ENCODE measurements at regions not wholly inside any gene's neighbourhood (a gene's known extent, or its start where the extent isn't known, plus 50 kb on each side); places are given as distances from the start of the nearest gene placed in this dataset.

DNA sequence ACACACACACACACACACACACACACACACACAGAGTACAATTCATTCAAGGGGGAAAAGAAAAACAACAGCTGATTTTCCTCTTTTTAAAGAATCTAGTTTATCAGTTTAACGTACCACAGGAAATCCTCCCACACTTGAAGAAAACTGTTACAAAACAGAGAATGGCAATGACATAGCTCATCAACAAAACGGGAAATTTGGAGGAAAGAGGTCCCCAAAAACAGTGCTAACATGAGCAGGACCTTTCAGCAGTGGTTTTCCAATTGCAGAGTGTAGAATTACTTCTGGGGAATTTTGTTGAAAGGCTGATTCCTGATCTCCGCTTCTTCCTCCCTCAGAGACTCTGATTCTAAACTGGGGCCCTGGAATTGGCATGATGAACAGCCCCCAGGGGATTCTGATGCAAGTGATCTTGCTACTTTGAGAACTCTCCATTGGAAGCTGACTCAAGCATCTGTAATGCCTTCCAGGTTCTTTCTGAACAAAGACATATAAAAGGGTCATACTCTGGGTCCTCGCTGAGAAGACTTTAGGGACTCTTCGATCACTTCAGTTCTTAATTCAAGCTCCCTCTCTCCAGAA, 442.6 kb upstream of the PROK2 start:
- H3K4me1 ChIP-seq: no peaks in the 10 kb centered on the region
- no peak overlapping the region for H3K4me3 ChIP-seq
- ATAC-seq (no peak), DNase-seq (no peak), FAIRE-seq (no peak)
- H3K9me3 ChIP-seq: peaks cover 0 to 4% (median 0%) of the 10 kb centered on the region in 4 donors
- no peak overlapping the region for H3K27ac ChIP-seq
- peaks cover 0 to 5% (median 0%) of the 10 kb centered on the region in 4 donors for H3K27me3 ChIP-seq
- intact Hi-C loops (cut with DNase I): no loop called here
- WGBS, 2 donors: 77 to 85% methylated on average over 5 of the region's 5 CpGs
- TF ChIP-seq, protein P1, sequence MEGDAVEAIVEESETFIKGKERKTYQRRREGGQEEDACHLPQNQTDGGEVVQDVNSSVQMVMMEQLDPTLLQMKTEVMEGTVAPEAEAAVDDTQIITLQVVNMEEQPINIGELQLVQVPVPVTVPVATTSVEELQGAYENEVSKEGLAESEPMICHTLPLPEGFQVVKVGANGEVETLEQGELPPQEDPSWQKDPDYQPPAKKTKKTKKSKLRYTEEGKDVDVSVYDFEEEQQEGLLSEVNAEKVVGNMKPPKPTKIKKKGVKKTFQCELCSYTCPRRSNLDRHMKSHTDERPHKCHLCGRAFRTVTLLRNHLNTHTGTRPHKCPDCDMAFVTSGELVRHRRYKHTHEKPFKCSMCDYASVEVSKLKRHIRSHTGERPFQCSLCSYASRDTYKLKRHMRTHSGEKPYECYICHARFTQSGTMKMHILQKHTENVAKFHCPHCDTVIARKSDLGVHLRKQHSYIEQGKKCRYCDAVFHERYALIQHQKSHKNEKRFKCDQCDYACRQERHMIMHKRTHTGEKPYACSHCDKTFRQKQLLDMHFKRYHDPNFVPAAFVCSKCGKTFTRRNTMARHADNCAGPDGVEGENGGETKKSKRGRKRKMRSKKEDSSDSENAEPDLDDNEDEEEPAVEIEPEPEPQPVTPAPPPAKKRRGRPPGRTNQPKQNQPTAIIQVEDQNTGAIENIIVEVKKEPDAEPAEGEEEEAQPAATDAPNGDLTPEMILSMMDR (IDR thresholded peaks at IDR 0.05): no peak
- H3K36me3 ChIP-seq: no peaks in the 10 kb centered on the region

DNA sequence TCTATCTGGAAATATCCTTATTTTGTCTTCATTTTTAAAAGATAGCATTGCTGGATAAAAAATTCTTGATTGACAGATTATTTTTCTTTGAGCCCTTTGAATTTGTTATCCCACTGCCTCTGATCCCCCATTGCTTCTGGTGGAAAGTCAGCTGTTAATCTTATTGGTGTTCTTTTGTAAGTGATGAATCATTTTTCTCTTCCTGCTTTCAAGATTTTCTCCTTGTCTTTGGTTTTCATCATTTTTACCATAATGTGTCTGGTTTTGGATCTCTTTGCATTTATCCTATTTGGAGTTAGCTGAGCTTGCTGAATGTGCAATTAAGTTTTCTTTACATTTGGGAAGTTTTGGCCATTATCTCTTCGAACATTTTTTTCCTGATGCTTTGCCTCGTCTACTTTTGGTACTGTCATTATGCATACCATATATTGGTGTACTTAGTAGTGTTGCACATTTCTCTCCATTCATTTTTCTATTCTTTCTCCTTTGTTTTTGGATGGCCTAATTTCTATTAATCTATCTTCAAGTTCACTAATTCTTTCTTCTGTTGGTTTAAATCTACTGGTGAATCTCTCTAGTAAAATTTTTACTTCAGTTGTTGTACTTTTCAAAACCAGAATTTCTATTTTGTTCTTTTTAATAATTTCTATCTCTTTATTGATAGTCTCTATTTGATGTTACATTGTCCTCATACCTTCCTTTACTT, 440.0 kb upstream of the PROK2 start:
- DNase-seq (no peak), FAIRE-seq (no peak), ATAC-seq (no peak)
- Histone ChIP-seq H3K4me1 (no peaks in the 10 kb centered on the region), H3K27ac (no peak overlapping the region), H3K9me3 (peaks cover 0 to 4% (median 0%) of the 10 kb centered on the region in 4 donors), H3K4me3 (no peak overlapping the region), H3K27me3 (peaks cover 0 to 5% (median 0%) of the 10 kb centered on the region in 4 donors), H3K36me3 (no peaks in the 10 kb centered on the region)
- TF ChIP-seq, protein P1 (IDR thresholded peaks at IDR 0.05): no peak
- WGBS, 2 donors: 78 to 85% methylated on average over 2 of the region's 2 CpGs
- intact Hi-C loops (cut with DNase I): no loop called here

DNA sequence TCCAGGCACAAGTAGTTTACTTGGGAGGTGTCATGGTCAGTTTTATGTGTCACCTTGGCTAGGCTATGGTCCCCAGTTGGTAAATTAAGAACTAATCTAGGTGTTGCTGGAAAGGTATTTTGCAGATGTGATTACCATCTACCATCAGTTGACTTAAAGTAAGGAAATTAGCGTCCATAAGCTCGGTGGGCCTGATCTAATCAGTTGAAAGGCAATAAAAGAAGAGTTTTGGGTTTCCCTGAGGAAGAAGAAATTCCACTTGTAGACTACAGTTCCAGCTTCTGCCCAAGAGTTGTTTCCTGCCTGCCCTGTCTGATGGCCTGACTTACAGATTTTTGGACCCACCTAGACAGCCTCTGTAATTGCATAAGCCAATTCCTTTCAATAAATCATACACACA, 438.7 kb upstream of the PROK2 start:
- FAIRE-seq: no peak
- WGBS, 2 donors: 71 to 95% methylated on average over 2 of the region's 2 CpGs

DNA sequence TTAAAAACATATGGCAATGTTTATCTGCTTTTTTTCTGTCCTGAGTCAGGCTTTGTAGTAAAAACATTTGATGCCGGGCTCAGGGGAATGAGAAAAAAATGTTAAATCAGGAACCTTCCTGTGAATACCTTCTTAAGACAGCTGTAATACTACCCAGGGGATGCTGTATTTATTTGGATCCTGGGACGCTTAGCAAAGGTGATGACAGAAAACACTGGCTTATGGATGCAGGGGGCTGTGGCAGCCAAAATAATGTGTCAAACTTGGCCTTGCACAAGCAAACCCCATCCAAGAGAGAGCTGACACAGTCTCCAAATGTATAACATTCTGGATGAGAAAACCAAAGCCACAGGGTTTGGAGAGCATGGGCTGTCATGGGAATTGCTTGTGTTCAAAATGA, 438.2 kb upstream of the PROK2 start:
- peaks cover 0 to 5% (median 0%) of the 10 kb centered on the region in 4 donors for H3K27me3 ChIP-seq
- peaks cover 0 to 4% (median 0%) of the 10 kb centered on the region in 4 donors for H3K9me3 ChIP-seq
- ATAC-seq (no peak), DNase-seq (no peak), FAIRE-seq (no peak)
- H3K36me3 ChIP-seq: no peaks in the 10 kb centered on the region
- H3K4me3 ChIP-seq: no peak overlapping the region
- no peaks in the 10 kb centered on the region for H3K4me1 ChIP-seq
- H3K27ac ChIP-seq: no peak overlapping the region
- whole genome bisulfite sequencing, 2 donors: 83 to 86% methylated on average over 2 of the region's 2 CpGs
- intact Hi-C loops (cut with DNase I): no loop called here
- TF ChIP-seq, protein P1 (IDR thresholded peaks at IDR 0.05): no peak

More for the DNA sequence above, 438.7 kb upstream of the PROK2 start:
- TF ChIP-seq, protein P1 (IDR thresholded peaks at IDR 0.05): no peak
- ATAC-seq (no peak), DNase-seq (no peak)
- Histone ChIP-seq H3K36me3 (no peaks in the 10 kb centered on the region), H3K9me3 (peaks cover 0 to 4% (median 0%) of the 10 kb centered on the region in 4 donors), H3K4me1 (no peaks in the 10 kb centered on the region), H3K4me3 (no peak overlapping the region), H3K27me3 (peaks cover 0 to 5% (median 0%) of the 10 kb centered on the region in 4 donors), H3K27ac (no peak overlapping the region)
- intact Hi-C loops (cut with DNase I): no loop called here

DNA sequence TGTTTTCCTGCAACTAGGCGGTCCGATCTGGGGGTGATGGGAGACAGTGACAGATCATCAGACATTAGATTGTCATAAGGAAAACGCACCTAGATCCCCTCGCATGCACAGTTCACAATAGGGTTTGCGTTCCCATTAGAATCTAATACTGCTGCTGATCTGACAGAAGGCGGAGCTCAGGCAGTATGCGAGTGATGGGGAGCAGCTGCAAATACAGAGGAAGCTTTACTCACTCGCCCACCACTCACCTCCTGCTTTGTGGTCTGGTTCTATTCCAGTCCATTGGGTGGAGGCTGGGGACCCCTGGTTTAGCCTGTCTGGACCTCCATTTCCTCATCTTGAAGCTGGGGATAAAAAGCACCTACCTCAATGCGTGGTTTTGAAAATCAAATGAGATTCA, 437.5 kb upstream of the PROK2 start:
- H3K27me3 ChIP-seq: peaks cover 0 to 5% (median 0%) of the 10 kb centered on the region in 4 donors
- DNase-seq: no peak
- H3K4me3 ChIP-seq: no peak overlapping the region
- no peaks in the 10 kb centered on the region for H3K4me1 ChIP-seq
- 80 to 86% methylated on average over 9 of the region's 9 CpGs for WGBS, 2 donors
- TF ChIP-seq, protein P1 (IDR thresholded peaks at IDR 0.05): no peak
- H3K27ac ChIP-seq: no peak overlapping the region
- intact Hi-C loops (cut with DNase I): no loop called here
- peaks cover 0 to 4% (median 0%) of the 10 kb centered on the region in 4 donors for H3K9me3 ChIP-seq
- H3K36me3 ChIP-seq: no peaks in the 10 kb centered on the region
- no peak for FAIRE-seq
- ATAC-seq: no peak
